Sciatic nerve (tissue), 2 donors: ENCODE measurements at regions not wholly inside any gene's neighbourhood (a gene's known extent, or its start where the extent isn't known, plus 50 kb on each side); places are given as distances from the start of the nearest gene placed in this dataset.
"Not testable (repeated sequence)": the region's sequence is repeated elsewhere in the genome, so short reads cannot be mapped to it uniquely, and the experiment has no call there.

ENCODE experiments used
- ATAC-seq: fragments of 200-7000 bp; cut with Tn5 transposase; one replicate; pipeline ENCODE4 v1.9.1; 2020; ENCODE audit warnings: mild to moderate bottlenecking, moderate library complexity
- DNase-seq: peaks from one replicate; pipeline ENCODE4 v3.0.0-alpha.2; 2020; ENCODE audit warnings: low spot score
- intact Hi-C: fragments of 100-400 bp; cut with DNase I; formaldehyde crosslinking; loops from one replicate; pipeline ENCODE4 v1.14.2; 2022
- donor health status: DM: no; HTN: no; CAD: no.
- donor health status: DM: no; HTN: no; CAD: no.

- ATAC-seq (no peak), DNase-seq (no peak)
- intact Hi-C loops, result no loop called here
These were observed 67.8 kb upstream of the FARP1 start for GRCh38 chr13:98075048-98075447.

- ATAC-seq, DNase-seq, intact Hi-C loops: not testable (repeated sequence)
These were observed 66.6 kb upstream of the FARP1 start for GRCh38 chr13:98076309-98076708.

- ATAC-seq (no peak), DNase-seq (no peak)
- intact Hi-C loops, result no loop called here
These were observed 62.6 kb upstream of the FARP1 start for GRCh38 chr13:98080280-98080679.

- ATAC-seq, result peak; percentile 83
- intact Hi-C loops, result no loop called here
These were observed 59.4 kb upstream of the FARP1 start for GRCh38 chr13:98083507-98083906.

GRCh38 chr13:98083936-98084335, 59.0 kb upstream of the FARP1 start:
- ATAC-seq, result no peak
- intact Hi-C loops, result no loop called here
- no peak for DNase-seq

More at GRCh38 chr13:98083507-98083906, 59.4 kb upstream of the FARP1 start:
- no peak for DNase-seq

GRCh38 chr13:98089246-98089645, 53.6 kb upstream of the FARP1 start:
- no peak for DNase-seq
- intact Hi-C loops, result no loop called here
- no peak for ATAC-seq

GRCh38 chr13:98092888-98093287, 50.0 kb upstream of the FARP1 start:
- no peak for DNase-seq
- intact Hi-C loops, result no loop called here
- no peak for ATAC-seq
